Activated CD4-positive, alpha-beta memory T cell treated with anti-CD3 and anti-CD28 coated beads for 36 hours (primary cell): ENCODE measurements at regions not wholly inside any gene's neighbourhood (a gene's known extent, or its start where the extent isn't known, plus 50 kb on each side); places are given as distances from the start of the nearest gene placed in this dataset.
"Not testable (repeated sequence)": the region's sequence is repeated elsewhere in the genome, so short reads cannot be mapped to it uniquely, and the experiment has no call there.

ENCODE experiments used
- CTCF ChIA-PET: fragments of 350-600 bp; sonication (Branson Sonifier 250); formaldehyde crosslinking; loops from one replicate; lab custom pipeline; 2021; ENCODE audit warnings: antibody characterized with exemption, inconsistent platforms; lab: Charles Lee
- POLR2A ChIA-PET: fragments of 350-600 bp; sonication (Branson Sonifier 250); formaldehyde crosslinking; loops from one replicate; lab custom pipeline; 2021; ENCODE audit warnings: antibody characterized with exemption; lab: Charles Lee
- DNase-seq: peaks from one replicate; pipeline ENCODE4 v3.0.0-alpha.2; 2020
- H3K27ac Mint-ChIP-seq: one replicate; pipeline ENCODE4 v1.8.0; 2021; ENCODE audit warnings: mixed read lengths
- H3K27me3 Mint-ChIP-seq: one replicate; pipeline ENCODE4 v1.8.0; 2021; ENCODE audit warnings: mixed read lengths
- H3K36me3 Mint-ChIP-seq: one replicate; pipeline ENCODE4 v1.8.0; 2021; ENCODE audit warnings: mixed read lengths
- H3K4me1 Mint-ChIP-seq: one replicate; pipeline ENCODE4 v1.8.0; 2021; ENCODE audit warnings: low read depth, mixed read lengths
- H3K4me3 Mint-ChIP-seq: one replicate; pipeline ENCODE4 v1.8.0; 2021; ENCODE audit warnings: mild to moderate bottlenecking, mixed read lengths
- H3K9me3 Mint-ChIP-seq: one replicate; pipeline ENCODE4 v1.8.0; 2021; ENCODE audit warnings: mixed read lengths
- intact Hi-C: fragments of 100-400 bp; cut with micrococcal nuclease; formaldehyde crosslinking; loops from one replicate; pipeline ENCODE4 v1.15.1; 2023

DNA sequence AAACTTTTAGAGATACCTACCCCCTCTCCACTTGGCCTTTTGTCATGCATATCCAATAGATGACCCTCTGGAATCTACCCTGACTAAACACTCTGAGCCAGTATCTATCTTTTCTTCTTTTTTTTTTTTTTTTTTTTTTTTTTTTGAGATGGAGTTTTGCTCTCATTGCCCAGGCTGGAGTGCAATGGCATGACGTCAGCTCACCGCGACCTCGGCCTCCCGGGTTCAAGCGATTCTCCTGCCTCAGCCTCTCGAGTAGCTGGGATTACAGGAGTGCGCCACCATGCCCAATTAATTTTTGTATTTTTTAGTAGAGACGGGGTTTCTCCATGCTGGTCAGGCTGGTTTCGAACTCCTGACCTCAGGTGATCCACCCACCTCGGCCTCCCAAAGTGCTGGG is 50.8 kb upstream of the GRIN2B start:
- H3K4me1 Mint-ChIP-seq, CTCF ChIA-PET, H3K36me3 Mint-ChIP-seq, H3K9me3 Mint-ChIP-seq, DNase-seq, intact Hi-C loops, H3K4me3 Mint-ChIP-seq, POLR2A ChIA-PET, H3K27me3 Mint-ChIP-seq, H3K27ac Mint-ChIP-seq: not testable (repeated sequence)

DNA sequence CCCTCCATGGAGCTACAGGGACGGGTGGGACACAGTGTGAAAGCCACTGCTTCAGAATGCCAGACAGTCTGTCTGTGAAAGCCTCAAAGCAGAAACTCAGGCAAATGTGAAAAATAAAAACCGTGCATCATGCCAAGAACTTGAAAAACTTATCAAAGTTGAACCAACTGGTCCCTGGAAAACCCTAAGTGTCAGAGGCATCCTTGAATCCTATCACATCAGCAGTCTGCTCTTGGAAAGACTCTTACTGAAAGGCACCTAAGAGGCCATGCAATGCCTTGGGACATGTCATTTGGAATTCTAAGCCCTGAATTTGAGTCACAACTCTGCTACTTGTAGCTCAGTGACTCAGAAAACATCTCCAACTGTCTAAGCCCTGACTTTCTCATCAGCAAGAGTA is 62.4 kb upstream of the GRIN2B start:
- peaks cover 13% of the 10 kb centered on the region for H3K9me3 Mint-ChIP-seq
- no peak for DNase-seq
- CTCF ChIA-PET: no interaction called here
- H3K4me1 Mint-ChIP-seq: no peaks in the 10 kb centered on the region
- POLR2A ChIA-PET: no interaction called here
- intact Hi-C loops: no loop called here
- H3K27ac Mint-ChIP-seq: no peak overlapping the region
- H3K36me3 Mint-ChIP-seq: no peaks in the 10 kb centered on the region
- H3K4me3 Mint-ChIP-seq: no peak overlapping the region
- H3K27me3 Mint-ChIP-seq: peaks cover 2% of the 10 kb centered on the region

DNA sequence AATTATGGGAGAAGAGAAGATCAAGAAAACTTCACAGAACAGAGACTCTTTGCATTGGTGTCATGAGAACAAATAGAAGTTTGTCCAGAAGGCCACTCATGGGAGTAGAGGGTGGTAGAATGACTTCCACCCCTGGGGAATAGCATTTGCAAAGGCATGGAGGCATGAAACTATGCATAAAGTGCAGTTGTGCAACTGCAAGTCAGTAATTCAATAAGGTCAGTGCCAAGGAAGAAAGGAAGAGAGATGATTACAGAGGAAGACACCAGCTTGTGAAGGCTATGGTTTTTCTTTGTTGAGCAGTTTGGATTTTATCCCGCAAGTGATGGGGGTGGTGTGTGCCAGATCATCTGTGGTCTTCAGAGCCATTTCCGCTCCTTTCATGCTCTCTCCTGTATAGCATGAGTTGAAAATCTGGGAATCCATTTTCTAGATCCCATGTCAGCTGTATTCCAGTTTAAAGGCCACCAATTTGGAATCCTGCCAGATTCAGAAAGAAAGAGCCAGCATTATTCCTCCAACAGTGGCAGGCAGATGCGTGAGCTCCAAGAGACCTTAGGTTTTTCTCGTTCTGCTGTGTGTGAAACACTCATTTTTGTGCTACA is 67.6 kb upstream of the GRIN2B start:
- Mint-ChIP-seq H3K36me3 (no peaks in the 10 kb centered on the region), H3K4me3 (no peak overlapping the region), H3K27me3 (peaks cover 2% of the 10 kb centered on the region), H3K27ac (no peak overlapping the region), H3K4me1 (no peaks in the 10 kb centered on the region), H3K9me3 (no peaks in the 10 kb centered on the region)
- CTCF ChIA-PET: interaction anchor here (1.3 kb wide), 1 partner anchor 118 kb away, joined by 3 read pairs; no protein-coding TSS in a partner anchor
- intact Hi-C loops: no loop called here
- no peak for DNase-seq
- POLR2A ChIA-PET: no interaction called here

DNA sequence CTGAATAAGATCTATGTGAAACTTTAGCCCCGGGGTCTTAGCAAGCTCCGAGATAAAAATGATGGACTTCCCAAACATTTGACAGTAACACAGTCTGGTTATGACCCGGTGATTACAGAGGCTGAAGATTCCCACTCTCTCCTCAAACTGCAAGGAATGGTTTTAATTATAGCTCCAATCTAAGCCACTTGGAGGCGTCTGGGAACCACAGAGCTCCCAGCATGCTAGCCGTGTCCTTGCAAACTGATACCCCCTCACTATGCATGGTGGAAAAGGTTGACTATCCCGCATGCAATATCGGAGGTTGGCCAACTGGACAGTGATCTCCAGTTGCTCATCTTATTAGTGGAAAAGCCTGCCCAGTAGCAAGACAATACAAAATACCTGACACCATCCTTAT is 76.5 kb upstream of the GRIN2B start:
- no peak overlapping the region for H3K27ac Mint-ChIP-seq

DNA sequence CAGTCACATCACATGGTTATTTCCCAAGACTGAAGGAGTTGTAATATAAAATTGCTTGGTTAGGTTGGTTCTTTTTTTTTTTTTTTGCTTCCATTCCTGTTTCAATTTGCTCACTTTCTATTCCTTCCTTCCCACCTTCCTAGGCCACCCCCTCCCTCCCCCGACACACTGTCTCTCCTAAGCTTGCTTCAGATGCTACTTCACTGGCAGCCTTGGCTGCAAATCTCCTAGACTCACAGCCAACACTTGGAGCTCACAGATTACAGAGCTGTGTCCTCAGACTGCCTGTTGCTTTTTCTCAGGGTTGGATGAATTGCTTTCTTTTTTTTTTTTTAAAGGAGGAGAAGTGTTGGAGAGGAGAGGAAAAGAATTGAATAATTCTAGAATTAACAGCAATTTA is 77.3 kb upstream of the GRIN2B start:
- Mint-ChIP-seq H3K36me3 (no peaks in the 10 kb centered on the region), H3K9me3 (no peaks in the 10 kb centered on the region), H3K4me1 (no peaks in the 10 kb centered on the region), H3K27ac (no peak overlapping the region), H3K4me3 (no peak overlapping the region), H3K27me3 (peaks cover 4% of the 10 kb centered on the region)
- no peak for DNase-seq
- CTCF ChIA-PET: no interaction called here
- intact Hi-C loops: no loop called here
- POLR2A ChIA-PET: no interaction called here

More for the DNA sequence above, 76.5 kb upstream of the GRIN2B start:
- CTCF ChIA-PET: no interaction called here
- Mint-ChIP-seq H3K9me3 (no peaks in the 10 kb centered on the region), H3K4me3 (no peak overlapping the region), H3K36me3 (no peaks in the 10 kb centered on the region), H3K27me3 (peaks cover 4% of the 10 kb centered on the region), H3K4me1 (no peaks in the 10 kb centered on the region)
- no peak for DNase-seq
- POLR2A ChIA-PET: interaction anchor here (0.7 kb wide), 1 partner anchor 681 kb away, joined by 3 read pairs; no protein-coding TSS in a partner anchor
- intact Hi-C loops: no loop called here

DNA sequence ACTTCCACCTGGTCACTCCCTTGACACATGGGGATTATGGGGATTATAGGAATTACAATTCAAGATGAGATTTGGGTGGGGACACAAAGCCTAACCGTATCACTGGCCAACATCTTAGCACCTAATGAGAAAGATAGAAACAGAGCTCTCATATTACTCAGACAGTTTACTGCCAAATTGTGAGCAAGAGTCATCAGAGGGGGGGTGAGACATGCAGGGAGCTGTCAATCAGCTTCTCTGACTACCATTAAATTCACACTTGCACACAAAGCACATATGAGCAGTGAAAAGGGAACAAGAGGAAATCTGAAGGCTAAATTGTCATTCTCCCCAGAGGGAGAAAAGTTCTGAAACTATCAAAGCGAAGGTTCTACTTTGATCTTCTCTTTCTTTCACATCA is 78.1 kb upstream of the GRIN2B start:
- Mint-ChIP-seq H3K36me3 (no peaks in the 10 kb centered on the region), H3K9me3 (no peaks in the 10 kb centered on the region), H3K27me3 (peaks cover 4% of the 10 kb centered on the region), H3K4me1 (no peaks in the 10 kb centered on the region), H3K4me3 (no peak overlapping the region), H3K27ac (no peak overlapping the region)
- POLR2A ChIA-PET: no interaction called here
- DNase-seq: no peak
- intact Hi-C loops: no loop called here
- CTCF ChIA-PET: no interaction called here

DNA sequence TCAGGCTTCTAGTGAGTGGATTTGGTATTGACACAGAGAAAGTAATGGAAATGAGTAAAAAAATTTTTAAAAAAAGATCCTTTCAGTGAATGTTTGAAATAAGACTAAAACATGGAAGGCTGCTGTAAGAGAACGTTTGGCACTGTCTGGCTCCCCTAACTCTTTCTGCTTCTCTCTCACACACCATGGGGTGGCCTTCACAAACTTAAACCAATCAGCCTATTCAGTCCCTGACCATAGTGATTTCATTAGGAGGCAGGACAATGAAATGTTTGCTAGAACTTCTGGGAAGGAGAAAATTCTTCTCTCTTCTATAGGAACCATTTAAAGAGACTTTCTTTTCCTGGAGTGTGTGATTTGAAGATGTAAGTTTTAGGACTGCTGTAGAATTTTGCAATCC is 84.2 kb upstream of the GRIN2B start:
- Mint-ChIP-seq H3K27ac (no peak overlapping the region), H3K4me1 (no peaks in the 10 kb centered on the region), H3K27me3 (no peaks in the 10 kb centered on the region), H3K9me3 (no peaks in the 10 kb centered on the region), H3K4me3 (no peak overlapping the region), H3K36me3 (no peaks in the 10 kb centered on the region)
- POLR2A ChIA-PET: no interaction called here
- intact Hi-C loops: no loop called here
- DNase-seq: no peak
- CTCF ChIA-PET: no interaction called here

DNA sequence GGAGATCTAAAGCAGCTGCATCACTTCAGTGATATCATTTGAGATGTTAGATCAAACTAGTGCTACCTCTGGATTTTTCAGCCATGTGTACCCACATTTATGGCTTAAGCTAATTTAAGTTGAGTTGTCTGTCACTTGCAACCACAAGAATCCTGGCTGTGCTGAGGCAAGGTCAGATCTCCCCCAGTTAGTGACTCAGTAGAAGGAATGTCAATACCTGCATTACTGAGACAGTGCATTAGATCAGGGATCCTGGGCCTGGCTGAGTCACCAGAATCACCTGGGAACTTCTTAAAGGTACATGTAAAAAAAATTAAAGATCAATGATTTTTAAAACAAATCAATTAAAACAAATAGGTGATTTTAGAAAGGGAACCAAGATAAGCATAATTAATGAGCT is 84.6 kb upstream of the GRIN2B start:
- no peak for DNase-seq
- Mint-ChIP-seq H3K4me1 (no peaks in the 10 kb centered on the region), H3K4me3 (no peak overlapping the region), H3K27ac (no peak overlapping the region), H3K9me3 (no peaks in the 10 kb centered on the region), H3K27me3 (no peaks in the 10 kb centered on the region), H3K36me3 (no peaks in the 10 kb centered on the region)
- intact Hi-C loops: no loop called here
- CTCF ChIA-PET: no interaction called here
- POLR2A ChIA-PET: no interaction called here

DNA sequence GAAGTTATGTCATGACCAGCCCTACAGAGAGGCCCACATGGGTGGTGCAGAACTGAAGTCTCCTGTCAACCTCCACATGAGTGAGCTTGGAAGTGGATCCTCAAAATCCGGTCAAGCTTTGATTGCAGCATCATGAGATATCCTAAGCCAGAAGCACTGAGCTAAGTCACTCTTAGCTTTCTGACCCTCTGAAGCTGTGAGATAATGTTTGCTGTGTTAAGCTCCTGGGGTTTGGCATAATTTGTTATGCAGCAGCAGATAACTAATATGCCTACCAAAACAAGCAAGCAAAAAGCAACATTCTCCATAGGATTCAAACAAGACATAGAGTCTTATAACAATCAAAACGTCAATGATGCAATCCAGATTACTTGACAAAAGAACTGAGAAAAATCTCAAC is 87.6 kb upstream of the GRIN2B start:
- intact Hi-C loops: no loop called here
- Mint-ChIP-seq H3K36me3 (no peaks in the 10 kb centered on the region), H3K9me3 (no peaks in the 10 kb centered on the region), H3K4me1 (no peaks in the 10 kb centered on the region), H3K27me3 (no peaks in the 10 kb centered on the region), H3K4me3 (no peak overlapping the region), H3K27ac (no peak overlapping the region)
- ChIA-PET CTCF (no interaction called here), POLR2A (no interaction called here)
- DNase-seq: no peak

DNA sequence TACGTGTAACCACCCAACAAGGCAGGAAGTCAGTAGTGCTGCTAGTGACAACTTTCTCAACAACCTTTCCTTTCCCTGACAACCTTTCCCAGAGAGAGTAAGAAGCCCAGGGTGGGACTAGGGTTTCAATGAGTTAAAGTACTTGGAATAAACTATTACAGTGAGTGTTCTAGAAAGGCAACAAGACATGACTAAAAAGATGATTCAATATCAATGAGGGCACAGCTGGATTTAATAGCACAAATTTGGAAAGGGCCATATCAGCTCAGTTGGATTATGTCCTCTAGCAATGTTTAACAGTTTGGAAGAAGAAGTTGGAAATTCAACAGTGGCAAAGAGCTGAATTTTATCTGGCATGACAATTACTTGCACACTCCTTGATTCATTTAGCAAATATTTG is 90.4 kb upstream of the GRIN2B start:
- no peaks in the 10 kb centered on the region for H3K36me3 Mint-ChIP-seq
- intact Hi-C loops: no loop called here
- CTCF ChIA-PET: no interaction called here
- no peaks in the 10 kb centered on the region for H3K27me3 Mint-ChIP-seq
- no peak overlapping the region for H3K27ac Mint-ChIP-seq
- H3K4me1 Mint-ChIP-seq: no peaks in the 10 kb centered on the region
- POLR2A ChIA-PET: no interaction called here
- no peak for DNase-seq
- H3K9me3 Mint-ChIP-seq: peaks cover 4% of the 10 kb centered on the region
- H3K4me3 Mint-ChIP-seq: no peak overlapping the region

DNA sequence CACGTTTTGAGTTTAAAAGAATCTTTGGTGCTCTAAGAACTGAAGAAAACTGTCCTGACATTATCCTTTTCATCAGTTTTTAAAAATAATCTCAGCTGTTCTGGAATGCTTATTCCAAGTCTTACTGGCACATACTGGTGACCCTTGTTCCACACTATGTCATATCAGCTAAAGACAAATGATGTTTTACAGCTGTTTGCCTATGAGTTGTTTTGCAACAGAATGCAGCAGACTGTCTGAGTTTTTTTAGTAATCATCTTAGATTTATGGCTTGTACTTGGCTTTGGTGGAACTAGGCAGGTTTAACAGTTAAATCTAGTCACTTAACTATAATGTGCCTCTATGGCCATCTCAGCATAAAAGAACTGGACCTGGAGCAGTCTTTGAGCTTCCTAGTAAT is 91.6 kb upstream of the GRIN2B start:
- intact Hi-C loops: no loop called here
- Mint-ChIP-seq H3K4me3 (no peak overlapping the region), H3K4me1 (no peaks in the 10 kb centered on the region), H3K27me3 (no peaks in the 10 kb centered on the region), H3K27ac (no peak overlapping the region), H3K9me3 (peaks cover 10% of the 10 kb centered on the region), H3K36me3 (no peaks in the 10 kb centered on the region)
- CTCF ChIA-PET: no interaction called here
- no peak for DNase-seq
- POLR2A ChIA-PET: no interaction called here

DNA sequence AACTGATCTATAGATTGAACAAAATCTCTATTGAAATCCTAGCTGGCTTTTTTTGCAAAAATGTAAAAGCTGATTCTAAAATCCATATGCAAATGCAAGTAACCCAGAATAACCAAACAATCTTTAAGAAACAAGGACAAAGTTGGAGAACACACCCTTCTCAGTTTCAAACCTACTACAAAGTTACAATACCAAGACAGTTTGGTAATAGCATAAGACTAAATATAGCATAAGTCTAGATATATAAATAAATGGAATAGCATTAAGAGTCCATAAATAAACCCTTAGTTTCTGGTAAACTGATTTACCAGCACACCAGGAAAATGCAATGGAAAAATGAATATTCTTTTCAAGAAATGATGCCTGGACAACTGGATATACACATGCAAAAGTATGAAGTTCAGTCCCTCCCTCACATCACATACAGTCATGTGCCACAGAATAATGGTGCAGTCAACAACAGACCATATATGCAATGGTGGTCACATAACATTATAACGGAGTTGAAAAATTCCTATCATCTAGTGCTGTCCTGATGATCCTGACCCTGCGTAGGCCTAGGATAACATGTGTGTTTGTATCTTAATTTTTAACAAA is 94.5 kb upstream of the GRIN2B start:
- POLR2A ChIA-PET: no interaction called here
- Mint-ChIP-seq H3K36me3 (no peaks in the 10 kb centered on the region), H3K4me3 (no peak overlapping the region), H3K27ac (no peak overlapping the region), H3K9me3 (peaks cover 10% of the 10 kb centered on the region), H3K4me1 (no peaks in the 10 kb centered on the region), H3K27me3 (no peaks in the 10 kb centered on the region)
- intact Hi-C loops: no loop called here
- CTCF ChIA-PET: no interaction called here
- no peak for DNase-seq

DNA sequence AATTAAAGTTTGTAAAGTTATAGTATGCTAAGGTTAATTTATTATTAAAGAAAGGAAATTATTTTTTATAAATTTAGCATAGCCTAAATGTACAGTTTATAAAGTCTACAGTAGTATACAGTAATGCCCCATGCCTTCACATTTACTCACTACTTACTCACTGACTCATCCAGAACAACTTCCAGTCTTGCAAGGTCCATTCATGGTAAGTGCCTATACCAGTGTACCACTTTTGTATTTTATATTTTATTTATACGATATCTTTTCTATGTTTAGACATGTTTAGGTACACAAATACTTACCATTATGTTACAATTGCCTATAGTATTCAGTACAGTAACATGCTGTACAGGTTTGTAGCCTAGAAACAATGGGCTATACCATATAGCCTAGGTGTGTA is 95.1 kb upstream of the GRIN2B start:
- Mint-ChIP-seq H3K27ac (no peak overlapping the region), H3K9me3 (peaks cover 10% of the 10 kb centered on the region), H3K27me3 (no peaks in the 10 kb centered on the region), H3K4me1 (no peaks in the 10 kb centered on the region), H3K4me3 (no peak overlapping the region), H3K36me3 (no peaks in the 10 kb centered on the region)
- ChIA-PET CTCF (no interaction called here), POLR2A (no interaction called here)
- no peak for DNase-seq
- intact Hi-C loops: no loop called here
